ENCODE measurements at regions not wholly inside any gene's neighbourhood (a gene's known extent, or its start where the extent isn't known, plus 50 kb on each side); places are given as distances from the start of the nearest gene placed in this dataset.

- Histone ChIP-seq H3K4me1 (ENCODE audit: control insufficient read depth, insufficient read depth, low read length) (peaks cover 7% of the 10 kb centered on the region), H3K4me3 (ENCODE audit: low read depth in 2 of 2, low read length in 2 of 2) (no peak overlapping the region), H3K27ac (ENCODE audit: low read length) (no peak overlapping the region; the same call in 1 of the 2 replicates), H3K27me3 (ENCODE audit: control insufficient read depth, insufficient read depth, low read length) (no peaks in the 10 kb centered on the region), H3K36me3 (ENCODE audit: control insufficient read depth, insufficient read depth, low read length) (no peaks in the 10 kb centered on the region), H3K9me3 (ENCODE audit: control insufficient read depth, insufficient read depth, low read depth, low read length) (no peaks in the 10 kb centered on the region)
- in situ Hi-C loops (cut with HindIII; ENCODE audit: low pct_unique_long_range_greater_than_20kb, low sequenced_read_pairs) (no loop called here), intact Hi-C loops (cut with micrococcal nuclease; ENCODE audit: unreplicated experiment) (no loop called here)
- DNase-seq (ENCODE audit: low read depth, low spot score) = no peak
- no TSS peak for BruUV-seq (replicated peaks)
- ChIA-PET POLR2A (no interaction called here), CTCF (no interaction called here)
- TF ChIP-seq POLR2AphosphoS5 (IDR thresholded peaks at IDR 0.05; ENCODE audit: low read depth, low read length) (no peak), TCF7L2 (IDR thresholded peaks at IDR 0.05; ENCODE audit: low read depth, low read length) (no peak), SIN3A (IDR thresholded peaks at IDR 0.05; ENCODE audit: borderline replicate concordance, insufficient read depth, low read depth, low read length) (no peak), REST (IDR thresholded peaks at IDR 0.05; ENCODE audit: insufficient read depth in 1 of 2, low read depth in 2 of 2, low read length in 1 of 2) (no peak), CTCF (IDR thresholded peaks at IDR 0.05) (no peak)
- peak; percentile 52 for ATAC-seq
Measured at GRCh38 chr7:16318463-16318862, 102.9 kb downstream of the CRPPA start.

GRCh38 chr7:16317406-16317805 lies 103.9 kb downstream of the CRPPA start:
- no peak for TF ChIP-seq SIN3A (IDR thresholded peaks at IDR 0.05; ENCODE audit: borderline replicate concordance, insufficient read depth, low read depth, low read length)
- no peak for TF ChIP-seq TCF7L2 (IDR thresholded peaks at IDR 0.05; ENCODE audit: low read depth, low read length)
- no peak for TF ChIP-seq POLR2AphosphoS5 (IDR thresholded peaks at IDR 0.05; ENCODE audit: low read depth, low read length)
- no peak for TF ChIP-seq CTCF (IDR thresholded peaks at IDR 0.05)
- no peak for TF ChIP-seq REST (IDR thresholded peaks at IDR 0.05; ENCODE audit: insufficient read depth in 1 of 2, low read depth in 2 of 2, low read length in 1 of 2)
- Histone ChIP-seq H3K27ac (ENCODE audit: low read length) (no peak overlapping the region), H3K36me3 (ENCODE audit: control insufficient read depth, insufficient read depth, low read length) (no peaks in the 10 kb centered on the region), H3K9me3 (ENCODE audit: control insufficient read depth, insufficient read depth, low read depth, low read length) (no peaks in the 10 kb centered on the region), H3K4me1 (ENCODE audit: control insufficient read depth, insufficient read depth, low read length) (peaks cover 7% of the 10 kb centered on the region), H3K27me3 (ENCODE audit: control insufficient read depth, insufficient read depth, low read length) (no peaks in the 10 kb centered on the region), H3K4me3 (ENCODE audit: low read depth in 2 of 2, low read length in 2 of 2) (no peak overlapping the region)
- no TSS peak for BruUV-seq (replicated peaks)
- in situ Hi-C loops (cut with HindIII; ENCODE audit: low pct_unique_long_range_greater_than_20kb, low sequenced_read_pairs) (no loop called here), intact Hi-C loops (cut with micrococcal nuclease; ENCODE audit: unreplicated experiment) (no loop called here)
- DNase-seq (ENCODE audit: low read depth, low spot score) (no peak), ATAC-seq (no peak)
- ChIA-PET CTCF (no interaction called here), POLR2A (no interaction called here)

Measured in Panc1 (cell line).